Hematopoietic multipotent progenitor cell treated with erythropoietin and hydrocortisone succinate and interleukin-3 and kit ligand, for 15 days (in vitro differentiated cells): ENCODE measurements at regions not wholly inside any gene's neighbourhood (a gene's known extent, or its start where the extent isn't known, plus 50 kb on each side); places are given as distances from the start of the nearest gene placed in this dataset.

Source experiments
- DNase-seq: peaks from one replicate; pipeline ENCODE4 v3.0.0-alpha.2; 2015; ENCODE audit warnings: low spot score

GRCh38 chr18:77658751-77659448, 409.3 kb downstream of the GALR1 start:
- no peak for DNase-seq

DNA sequence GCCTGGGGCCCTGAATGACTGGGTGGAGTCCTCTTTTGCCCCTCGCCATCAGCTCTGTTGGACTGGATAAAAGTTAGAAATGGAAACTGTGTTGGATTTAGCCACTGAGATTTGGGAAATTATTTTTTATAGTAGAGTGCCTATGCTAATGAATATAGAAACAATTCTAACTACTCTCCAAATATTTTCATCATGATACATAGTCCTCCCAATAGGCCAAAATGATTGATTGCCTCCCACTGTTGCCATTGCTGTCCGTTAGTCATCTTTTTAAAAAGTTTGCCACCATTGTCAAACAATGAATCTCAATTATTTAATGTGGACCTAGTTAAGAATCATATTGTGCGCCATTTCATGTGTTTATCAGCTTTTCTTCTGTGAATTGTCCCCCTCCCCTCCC, 417.0 kb downstream of the GALR1 start:
- no peak for DNase-seq

- DNase-seq, result no peak
These were observed 418.6 kb downstream of the GALR1 start for GRCh38 chr18:77668219-77668618.

- DNase-seq, result no peak
These were observed 419.7 kb downstream of the GALR1 start for GRCh38 chr18:77669331-77669730.

GRCh38 chr18:77671456-77672167, 422.0 kb downstream of the GALR1 start:
- DNase-seq, result no peak

DNA sequence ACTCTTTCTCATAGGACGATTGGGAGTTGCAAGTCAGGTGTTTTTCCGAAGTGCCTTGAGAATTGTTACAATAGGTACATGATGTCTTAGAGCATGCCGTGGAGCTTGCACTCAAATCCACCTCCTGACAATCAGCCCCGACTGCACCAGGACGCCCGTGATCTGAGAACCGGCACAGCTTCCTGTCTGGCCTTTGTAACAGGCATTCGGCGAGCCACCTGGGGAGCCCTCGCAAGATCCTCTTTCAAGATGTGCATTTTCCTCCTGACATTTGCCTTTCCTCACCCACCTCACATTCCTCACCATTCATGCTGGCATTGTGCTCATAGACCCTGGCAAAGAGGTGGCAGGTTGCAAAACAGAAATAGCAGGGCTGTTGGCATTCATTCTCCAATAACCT, 427.3 kb downstream of the GALR1 start:
- DNase-seq, result no peak

DNA sequence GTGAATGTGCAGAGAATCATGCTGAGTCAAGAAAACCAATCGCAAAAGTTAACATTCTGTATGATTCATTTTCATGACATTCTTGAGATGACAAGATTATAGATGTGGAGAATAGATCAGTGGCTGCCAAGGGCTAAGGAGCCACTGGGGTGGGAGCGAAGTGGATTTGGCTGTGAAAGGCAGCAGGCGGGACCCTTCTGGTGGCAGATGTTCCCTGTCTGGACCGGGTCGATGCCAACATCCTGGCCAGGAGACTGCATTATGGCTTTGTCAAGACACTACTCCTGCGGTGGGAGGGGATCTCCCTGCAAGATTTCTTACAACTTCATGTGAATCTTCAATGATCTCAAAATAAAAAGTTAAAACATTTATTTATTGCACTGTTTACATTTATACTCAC, 427.9 kb downstream of the GALR1 start:
- no peak for DNase-seq

DNA sequence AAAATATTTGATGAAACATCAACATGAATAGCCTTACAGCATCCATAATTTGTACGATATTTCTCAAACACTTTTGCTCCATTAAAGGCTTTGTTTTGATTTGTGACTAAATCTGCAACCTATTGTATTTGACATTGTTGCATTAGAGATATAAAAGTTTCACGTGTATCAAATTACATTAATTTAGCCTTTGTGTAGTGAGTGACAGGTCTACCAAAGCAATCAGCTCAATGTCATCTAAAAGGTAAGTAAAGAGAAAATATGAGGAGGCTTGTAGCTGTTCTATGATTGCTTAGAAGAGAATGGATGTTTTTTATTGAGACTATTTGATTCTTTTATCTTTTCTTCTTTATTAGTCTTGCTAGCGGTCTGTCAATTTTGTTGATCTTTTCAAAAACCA, 430.2 kb downstream of the GALR1 start:
- DNase-seq, result no peak

GRCh38 chr18:77700051-77700450, 450.4 kb downstream of the GALR1 start:
- DNase-seq, result no peak

DNA sequence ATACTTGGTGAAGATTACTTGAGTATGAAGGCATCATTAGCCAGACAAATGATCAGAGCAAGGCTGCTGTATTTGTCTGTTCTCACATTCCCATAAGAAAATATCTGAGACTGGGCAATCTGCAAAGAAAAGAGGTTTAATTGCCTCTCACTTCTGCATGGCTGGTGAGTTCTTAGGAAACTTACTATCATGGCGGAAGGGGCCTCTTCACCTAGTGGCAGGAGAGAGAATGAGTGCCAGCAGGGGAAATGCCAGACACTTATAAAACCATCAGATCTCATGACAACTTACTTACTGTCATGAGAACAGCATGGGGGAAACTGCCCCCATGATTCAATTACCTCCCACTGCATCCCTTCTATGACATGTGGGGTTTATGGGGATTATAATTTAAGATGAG, 452.3 kb downstream of the GALR1 start:
- no peak for DNase-seq

DNA sequence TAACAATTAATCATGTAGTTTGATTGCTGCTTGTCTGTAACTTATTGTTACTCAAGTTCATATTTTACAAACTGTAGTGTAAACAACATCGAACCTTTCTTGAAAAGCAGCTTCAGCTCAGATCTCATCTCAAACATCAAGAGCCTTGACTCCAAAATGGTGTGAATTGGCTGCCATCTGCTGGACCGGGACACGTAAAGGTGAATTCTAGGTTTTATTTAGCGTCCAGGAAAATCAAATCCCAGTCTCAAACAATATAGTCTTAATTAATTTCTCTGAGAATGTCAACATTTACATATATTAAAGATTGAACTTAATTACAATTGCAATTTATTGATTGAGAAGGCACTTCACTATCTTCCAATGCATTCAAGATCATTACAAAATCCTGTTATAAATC, 453.0 kb downstream of the GALR1 start:
- DNase-seq, result no peak

DNA sequence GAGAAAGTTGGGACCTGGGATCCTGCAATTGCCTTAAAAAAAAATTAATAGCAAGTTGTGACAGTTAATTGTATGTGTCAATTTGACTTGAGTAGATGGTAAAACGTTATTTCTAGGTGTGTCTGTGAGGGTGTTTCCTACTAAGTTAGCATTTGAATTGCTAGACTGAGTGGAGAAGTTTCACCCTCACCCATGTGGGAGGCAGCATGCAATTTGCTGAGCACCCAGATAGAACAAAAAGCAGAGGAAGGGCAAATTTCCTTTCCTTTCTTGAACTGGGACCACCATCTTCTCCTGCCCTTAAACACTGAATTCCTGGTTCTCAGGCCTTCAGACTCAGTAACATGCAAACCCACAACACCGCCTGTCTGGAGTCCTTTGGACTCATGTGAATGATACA, 455.7 kb downstream of the GALR1 start:
- no peak for DNase-seq

DNA sequence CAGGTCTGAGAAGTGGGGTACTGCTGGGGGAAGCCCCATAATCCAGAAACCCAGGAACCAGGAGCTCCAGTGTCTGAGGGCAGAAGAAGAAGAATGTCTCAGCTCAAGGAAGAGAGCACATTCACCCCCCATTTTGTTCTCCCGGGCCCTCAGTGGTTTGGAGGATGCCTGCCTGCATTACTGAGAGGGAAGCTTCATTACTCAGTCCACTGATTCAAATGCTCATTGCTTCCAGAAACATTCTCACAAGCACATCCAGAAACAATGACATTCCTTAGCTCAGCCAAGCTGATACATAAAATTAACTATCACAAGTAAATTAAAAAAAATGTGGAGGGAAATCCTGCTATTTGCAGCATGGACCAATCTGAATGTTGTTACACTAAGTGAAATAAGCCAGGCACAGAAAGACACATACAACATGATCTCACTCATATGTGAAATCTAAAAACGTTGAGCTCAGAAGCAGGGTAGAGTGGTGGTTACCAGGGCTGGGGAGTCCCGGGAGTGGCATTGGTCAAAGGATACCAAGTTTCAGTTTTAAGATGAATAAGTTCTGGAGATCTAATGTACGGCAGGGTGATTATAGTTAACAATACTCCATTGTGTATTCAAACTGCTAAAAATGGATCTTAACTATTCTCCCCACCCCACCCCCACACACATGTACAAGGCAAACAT, 459.3 kb downstream of the GALR1 start:
- DNase-seq, result no peak

GRCh38 chr18:77711096-77711495, 461.4 kb downstream of the GALR1 start:
- DNase-seq, result no peak

DNA sequence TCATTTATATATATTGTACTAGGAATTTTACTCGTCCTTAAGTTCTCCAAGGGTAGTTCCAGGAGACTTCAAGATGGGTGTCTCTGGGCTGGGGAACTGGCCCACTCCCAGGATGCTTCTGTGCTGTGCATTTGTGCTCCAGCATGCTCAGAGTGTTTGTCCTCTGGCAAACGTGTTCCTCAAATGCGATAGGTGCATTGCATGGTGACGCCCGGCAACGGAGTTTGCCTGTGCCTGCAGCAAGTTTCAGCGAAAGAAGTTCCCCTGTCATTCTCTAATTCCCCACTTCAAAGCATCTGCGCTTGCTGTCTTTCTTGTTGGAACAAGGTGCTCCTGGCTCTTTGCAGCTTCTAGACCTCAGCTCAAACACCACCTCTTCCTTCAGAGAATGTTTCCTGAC, 465.1 kb downstream of the GALR1 start:
- DNase-seq, result no peak

- no peak for DNase-seq
These were observed 466.6 kb downstream of the GALR1 start for GRCh38 chr18:77716282-77716681.

DNA sequence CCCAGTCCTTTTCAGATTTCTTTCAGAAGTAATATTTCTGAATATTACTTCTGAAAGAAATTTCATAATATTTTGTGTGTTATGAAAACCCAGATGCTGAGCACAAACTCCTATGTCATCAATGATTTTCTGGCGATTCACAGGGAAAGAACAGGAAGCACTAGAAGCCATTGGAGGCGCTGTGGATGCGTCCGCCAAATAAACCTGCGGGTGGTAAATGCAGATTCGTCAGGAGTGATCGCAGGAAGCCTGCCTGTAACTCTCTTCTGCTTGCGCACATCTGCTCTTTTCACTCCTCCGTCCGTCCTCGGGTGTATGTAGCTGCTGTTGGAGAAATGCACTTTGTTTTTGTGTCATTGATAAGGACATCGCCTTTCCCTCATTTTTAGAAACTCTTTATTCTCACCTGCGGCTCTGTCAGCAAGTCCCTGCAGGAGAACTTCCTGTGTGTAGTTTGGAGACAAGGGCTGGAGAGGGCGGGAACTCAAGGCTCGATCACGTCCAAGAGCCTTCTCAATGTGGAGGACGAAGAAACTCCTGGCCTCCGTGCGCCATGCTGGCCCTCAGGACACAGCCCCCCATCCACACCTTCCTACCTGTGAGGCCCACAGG, 483.8 kb downstream of the GALR1 start:
- DNase-seq, result no peak

- DNase-seq, result no peak
These were observed 487.2 kb downstream of the GALR1 start for GRCh38 chr18:77736842-77737241.

DNA sequence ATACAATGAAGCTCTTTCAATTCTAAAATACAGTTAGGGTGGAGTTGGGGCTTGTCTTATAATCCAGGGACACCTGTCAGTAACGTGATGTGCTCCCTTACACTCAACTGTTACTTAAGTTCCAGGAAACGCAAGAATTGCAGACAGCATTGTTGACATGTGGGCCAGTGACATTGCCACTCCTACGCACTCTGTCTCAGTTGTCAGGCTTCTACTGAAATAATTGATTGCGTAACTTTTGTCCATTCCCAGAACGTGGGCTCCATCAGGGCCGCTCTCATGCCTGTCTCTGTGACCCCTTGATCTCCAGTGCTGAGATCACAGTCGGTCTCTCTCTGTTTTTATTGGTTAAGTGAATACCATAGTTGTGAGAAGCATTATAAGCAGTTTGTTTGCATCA, 487.8 kb downstream of the GALR1 start:
- no peak for DNase-seq

DNA sequence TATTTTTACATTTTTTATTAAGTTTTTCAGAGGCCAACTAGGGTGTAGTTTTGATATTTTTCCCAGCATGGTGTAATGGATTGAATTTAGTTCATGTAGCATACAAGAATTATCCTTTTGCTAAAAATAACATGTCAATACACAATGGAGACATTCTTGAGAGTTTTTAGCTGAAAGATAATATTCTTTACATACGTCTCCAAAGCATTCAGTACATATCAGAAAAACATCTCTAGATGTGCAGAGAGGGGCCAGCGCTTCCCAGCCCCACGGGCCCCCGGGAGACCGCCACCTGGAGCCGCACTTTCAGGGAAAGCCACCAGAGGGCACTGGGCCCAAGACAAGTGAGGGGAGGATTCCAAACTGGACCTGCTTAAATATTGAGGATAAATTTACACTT, 499.4 kb downstream of the GALR1 start:
- no peak for DNase-seq

DNA sequence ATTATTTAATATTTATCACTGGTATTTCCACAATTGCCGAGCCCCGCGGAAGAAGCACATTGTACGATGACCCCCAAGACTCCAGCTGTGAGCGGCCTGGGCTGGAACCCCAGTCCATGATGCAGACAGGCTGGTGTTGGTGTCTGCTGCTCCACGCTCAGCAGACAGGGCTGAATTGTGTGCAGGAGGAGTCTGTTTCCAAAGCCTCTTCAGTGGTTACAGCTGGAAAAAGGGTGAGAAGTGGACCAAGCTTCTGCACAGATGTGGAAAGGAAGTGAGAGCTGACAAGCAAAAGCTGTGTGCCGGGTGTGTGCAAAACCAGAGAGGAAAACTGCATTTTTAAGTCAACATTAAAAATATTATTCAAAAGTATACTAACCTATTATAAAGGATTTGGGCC, 500.4 kb downstream of the GALR1 start:
- no peak for DNase-seq

GRCh38 chr18:77754475-77755044, 504.9 kb downstream of the GALR1 start:
- no peak for DNase-seq

GRCh38 chr18:77755187-77755586, 505.5 kb downstream of the GALR1 start:
- no peak for DNase-seq
